ENCODE measurements at regions not wholly inside any gene's neighbourhood (a gene's known extent, or its start where the extent isn't known, plus 50 kb on each side); places are given as distances from the start of the nearest gene placed in this dataset.

- peaks cover 3% of the 10 kb centered on the region; the same call in 1 of the 2 replicates for H3K9me3 ChIP-seq (ENCODE audit: control insufficient read depth, insufficient read depth, low read length)
- peaks cover 20% of the 10 kb centered on the region for H3K4me1 ChIP-seq (ENCODE audit: insufficient read depth, low read length)
- no peaks in the 10 kb centered on the region for H3K36me3 ChIP-seq (ENCODE audit: insufficient read depth, low read length)
Observed at GRCh38 chr22:27666272-27666997, 135.1 kb downstream of the MN1 start.

GRCh38 chr22:27667121-27667843 is 134.3 kb downstream of the MN1 start:
- Histone ChIP-seq H3K9me3 (ENCODE audit: control insufficient read depth, insufficient read depth, low read length) (peaks cover 3% of the 10 kb centered on the region; the same call in 1 of the 2 replicates), H3K36me3 (ENCODE audit: insufficient read depth, low read length) (no peaks in the 10 kb centered on the region), H3K4me1 (ENCODE audit: insufficient read depth, low read length) (peaks cover 22% of the 10 kb centered on the region), H3K9ac (ENCODE audit: low read depth, low read length) (no peak overlapping the region)

More at GRCh38 chr22:27666272-27666997, 135.1 kb downstream of the MN1 start:
- H3K9ac ChIP-seq (ENCODE audit: low read depth, low read length): no peak overlapping the region

GRCh38 chr22:27668828-27669797 is 132.4 kb downstream of the MN1 start:
- Histone ChIP-seq H3K36me3 (ENCODE audit: insufficient read depth, low read length) (no peaks in the 10 kb centered on the region), H3K9me3 (ENCODE audit: control insufficient read depth, insufficient read depth, low read length) (peaks cover 3% of the 10 kb centered on the region; the same call in 1 of the 2 replicates), H3K4me1 (ENCODE audit: insufficient read depth, low read length) (peaks cover 22% of the 10 kb centered on the region), H3K9ac (ENCODE audit: low read depth, low read length) (no peak overlapping the region)

- Histone ChIP-seq H3K9me3 (ENCODE audit: control insufficient read depth, insufficient read depth, low read length) (peaks cover 3% of the 10 kb centered on the region; the same call in 1 of the 2 replicates), H3K9ac (ENCODE audit: low read depth, low read length) (no peak overlapping the region), H3K36me3 (ENCODE audit: insufficient read depth, low read length) (0 out of 2 replicates have a peak, but pooled peaks cover 4% of the 10 kb centered on the region), H3K4me1 (ENCODE audit: insufficient read depth, low read length) (peaks cover 22% of the 10 kb centered on the region)
Observed at GRCh38 chr22:27669798-27670599, 131.6 kb downstream of the MN1 start.

- Histone ChIP-seq H3K9ac (ENCODE audit: low read depth, low read length) (no peak overlapping the region), H3K36me3 (ENCODE audit: insufficient read depth, low read length) (peaks cover 9% of the 10 kb centered on the region; the same call in 1 of the 2 replicates), H3K4me1 (ENCODE audit: insufficient read depth, low read length) (peaks cover 22% of the 10 kb centered on the region), H3K9me3 (ENCODE audit: control insufficient read depth, insufficient read depth, low read length) (peaks cover 3% of the 10 kb centered on the region; the same call in 1 of the 2 replicates)
Observed at GRCh38 chr22:27670701-27671412, 130.7 kb downstream of the MN1 start.

- Histone ChIP-seq H3K36me3 (ENCODE audit: insufficient read depth, low read length) (peaks cover 15% of the 10 kb centered on the region; the same call in 1 of the 2 replicates), H3K4me1 (ENCODE audit: insufficient read depth, low read length) (peaks cover 22% of the 10 kb centered on the region), H3K9ac (ENCODE audit: low read depth, low read length) (no peak overlapping the region), H3K9me3 (ENCODE audit: control insufficient read depth, insufficient read depth, low read length) (peaks cover under 1% of the 10 kb centered on the region; the same call in 1 of the 2 replicates)
Observed at GRCh38 chr22:27671413-27671935, 130.1 kb downstream of the MN1 start.

GRCh38 chr22:27672721-27673418 is 128.7 kb downstream of the MN1 start:
- no peak overlapping the region for H3K9ac ChIP-seq (ENCODE audit: low read depth, low read length)
- no peaks in the 10 kb centered on the region for H3K9me3 ChIP-seq (ENCODE audit: control insufficient read depth, insufficient read depth, low read length)
- peaks cover 18% of the 10 kb centered on the region; the same call in 1 of the 2 replicates for H3K36me3 ChIP-seq (ENCODE audit: insufficient read depth, low read length)
- peaks cover 22% of the 10 kb centered on the region for H3K4me1 ChIP-seq (ENCODE audit: insufficient read depth, low read length)

GRCh38 chr22:27673839-27674238 is 127.7 kb downstream of the MN1 start:
- no peaks in the 10 kb centered on the region for H3K9me3 ChIP-seq (ENCODE audit: control insufficient read depth, insufficient read depth, low read length)
- peaks cover 22% of the 10 kb centered on the region; the same call in 1 of the 2 replicates for H3K36me3 ChIP-seq (ENCODE audit: insufficient read depth, low read length)
- H3K4me1 ChIP-seq (ENCODE audit: insufficient read depth, low read length): peaks cover 22% of the 10 kb centered on the region
- no peak overlapping the region for H3K9ac ChIP-seq (ENCODE audit: low read depth, low read length)

GRCh38 chr22:27674261-27674923 is 127.2 kb downstream of the MN1 start:
- Histone ChIP-seq H3K4me1 (ENCODE audit: insufficient read depth, low read length) (peaks cover 21% of the 10 kb centered on the region), H3K36me3 (ENCODE audit: insufficient read depth, low read length) (peaks cover 22% of the 10 kb centered on the region; the same call in 1 of the 2 replicates), H3K9me3 (ENCODE audit: control insufficient read depth, insufficient read depth, low read length) (no peaks in the 10 kb centered on the region), H3K9ac (ENCODE audit: low read depth, low read length) (no peak overlapping the region)

- H3K4me1 ChIP-seq (ENCODE audit: insufficient read depth, low read length): peaks cover 17% of the 10 kb centered on the region
- H3K36me3 ChIP-seq (ENCODE audit: insufficient read depth, low read length): peaks cover 28% of the 10 kb centered on the region; the same call in 1 of the 2 replicates
- H3K9ac ChIP-seq (ENCODE audit: low read depth, low read length): no peak overlapping the region
- no peaks in the 10 kb centered on the region for H3K9me3 ChIP-seq (ENCODE audit: control insufficient read depth, insufficient read depth, low read length)
Observed at GRCh38 chr22:27676545-27677213, 124.9 kb downstream of the MN1 start.

GRCh38 chr22:27677905-27678458 is 123.6 kb downstream of the MN1 start:
- Histone ChIP-seq H3K36me3 (ENCODE audit: insufficient read depth, low read length) (peaks cover 28% of the 10 kb centered on the region; the same call in 1 of the 2 replicates), H3K4me1 (ENCODE audit: insufficient read depth, low read length) (peaks cover 25% of the 10 kb centered on the region), H3K9me3 (ENCODE audit: control insufficient read depth, insufficient read depth, low read length) (no peaks in the 10 kb centered on the region), H3K9ac (ENCODE audit: low read depth, low read length) (no peak overlapping the region)
